LNCAP (cell line): ENCODE measurements at regions not wholly inside any gene's neighbourhood (a gene's known extent, or its start where the extent isn't known, plus 50 kb on each side); places are given as distances from the start of the nearest gene placed in this dataset.

Experiments used
- TF ChIP-seq, protein P1 (sequence below): fragments of 450-650 bp; IDR thresholded peaks from 2 replicates; pipeline ENCODE4 v1.5.1; 2017; ENCODE audit warnings: mild to moderate bottlenecking

DNA sequence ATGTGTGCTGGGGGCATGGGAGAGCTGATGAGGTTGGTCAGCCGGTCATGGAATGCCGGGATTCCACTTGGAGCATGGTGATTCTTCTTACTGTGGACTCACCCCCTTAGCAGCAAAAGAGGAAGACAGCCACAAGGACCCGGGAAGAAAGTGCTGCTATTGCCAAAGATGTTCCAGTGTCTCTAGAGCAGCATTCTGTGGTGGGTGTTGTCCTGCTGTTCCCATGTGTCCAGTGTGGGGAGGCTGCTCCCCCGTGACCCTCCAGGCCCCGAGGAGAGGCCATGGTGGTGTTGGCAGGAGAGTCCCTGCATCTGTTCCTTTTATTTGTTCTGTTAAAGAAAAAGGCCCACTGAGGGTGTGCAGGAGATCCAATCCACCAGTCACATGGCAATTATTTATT, 499.4 kb downstream of the RPS24 start:
- TF ChIP-seq, protein P1, sequence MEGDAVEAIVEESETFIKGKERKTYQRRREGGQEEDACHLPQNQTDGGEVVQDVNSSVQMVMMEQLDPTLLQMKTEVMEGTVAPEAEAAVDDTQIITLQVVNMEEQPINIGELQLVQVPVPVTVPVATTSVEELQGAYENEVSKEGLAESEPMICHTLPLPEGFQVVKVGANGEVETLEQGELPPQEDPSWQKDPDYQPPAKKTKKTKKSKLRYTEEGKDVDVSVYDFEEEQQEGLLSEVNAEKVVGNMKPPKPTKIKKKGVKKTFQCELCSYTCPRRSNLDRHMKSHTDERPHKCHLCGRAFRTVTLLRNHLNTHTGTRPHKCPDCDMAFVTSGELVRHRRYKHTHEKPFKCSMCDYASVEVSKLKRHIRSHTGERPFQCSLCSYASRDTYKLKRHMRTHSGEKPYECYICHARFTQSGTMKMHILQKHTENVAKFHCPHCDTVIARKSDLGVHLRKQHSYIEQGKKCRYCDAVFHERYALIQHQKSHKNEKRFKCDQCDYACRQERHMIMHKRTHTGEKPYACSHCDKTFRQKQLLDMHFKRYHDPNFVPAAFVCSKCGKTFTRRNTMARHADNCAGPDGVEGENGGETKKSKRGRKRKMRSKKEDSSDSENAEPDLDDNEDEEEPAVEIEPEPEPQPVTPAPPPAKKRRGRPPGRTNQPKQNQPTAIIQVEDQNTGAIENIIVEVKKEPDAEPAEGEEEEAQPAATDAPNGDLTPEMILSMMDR: no peak

DNA sequence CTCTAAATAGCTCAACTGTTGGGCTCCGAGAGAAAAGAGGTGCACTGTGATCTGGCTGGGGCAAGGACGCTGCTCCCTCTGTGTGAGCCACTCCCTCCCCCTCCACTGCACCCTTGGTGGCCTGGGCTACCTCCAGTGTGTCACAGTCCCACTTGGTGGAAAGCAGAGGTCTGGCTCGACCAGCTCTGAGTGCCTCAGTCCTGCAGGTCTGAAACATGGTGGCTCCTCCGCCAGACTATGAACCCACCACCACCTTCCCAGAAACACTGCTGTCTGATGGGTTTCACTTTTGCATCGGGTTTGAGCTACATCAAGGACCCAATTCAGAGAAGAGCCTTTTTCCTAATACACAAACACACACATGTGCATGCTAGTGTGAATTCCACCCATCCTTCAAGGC, 500.1 kb downstream of the RPS24 start:
- TF ChIP-seq, protein P1: no peak

DNA sequence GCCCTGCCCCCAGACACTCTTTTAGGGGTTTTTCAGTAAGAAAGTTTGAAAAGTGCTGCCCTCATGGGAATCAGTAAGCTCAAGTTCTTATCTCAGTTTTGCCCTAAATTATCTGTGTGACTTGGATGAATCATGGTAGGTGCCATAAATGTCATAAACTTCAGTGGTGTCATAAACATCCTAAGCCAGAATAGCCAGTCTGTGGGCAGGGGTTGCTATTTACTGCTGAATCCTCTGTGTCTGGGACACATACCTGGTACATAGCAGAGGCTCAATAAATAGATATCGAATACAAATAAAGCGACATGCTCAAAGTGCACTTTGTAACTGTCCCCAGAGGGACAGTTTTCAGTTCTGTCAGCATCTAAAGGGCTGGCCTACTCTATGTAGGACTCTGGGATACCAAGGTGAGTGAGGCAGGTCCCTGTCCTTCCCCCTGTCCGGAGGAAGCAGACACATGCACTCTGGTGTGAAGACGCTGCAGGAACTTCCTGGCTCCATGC, 502.1 kb downstream of the RPS24 start:
- TF ChIP-seq, protein P1: no peak

DNA sequence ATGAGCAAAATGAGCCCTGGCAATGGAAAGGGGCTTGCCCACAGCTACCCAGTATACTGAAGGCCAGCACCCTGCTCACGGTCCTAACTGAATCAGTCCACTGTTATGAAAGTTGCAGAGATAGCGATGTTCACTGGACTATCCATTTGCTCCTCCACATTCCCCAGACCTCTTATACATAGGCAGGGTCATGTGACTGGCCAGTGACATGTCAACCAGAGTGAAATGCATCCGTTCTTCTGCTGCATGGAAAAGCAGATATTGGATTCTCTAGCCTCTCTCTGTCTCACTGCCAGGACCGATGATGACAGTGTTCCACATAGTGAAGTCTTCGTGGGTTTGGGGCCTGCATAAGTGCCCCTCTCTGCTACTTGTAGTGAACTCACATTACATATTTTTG, 503.4 kb downstream of the RPS24 start:
- TF ChIP-seq, protein P1: no peak

DNA sequence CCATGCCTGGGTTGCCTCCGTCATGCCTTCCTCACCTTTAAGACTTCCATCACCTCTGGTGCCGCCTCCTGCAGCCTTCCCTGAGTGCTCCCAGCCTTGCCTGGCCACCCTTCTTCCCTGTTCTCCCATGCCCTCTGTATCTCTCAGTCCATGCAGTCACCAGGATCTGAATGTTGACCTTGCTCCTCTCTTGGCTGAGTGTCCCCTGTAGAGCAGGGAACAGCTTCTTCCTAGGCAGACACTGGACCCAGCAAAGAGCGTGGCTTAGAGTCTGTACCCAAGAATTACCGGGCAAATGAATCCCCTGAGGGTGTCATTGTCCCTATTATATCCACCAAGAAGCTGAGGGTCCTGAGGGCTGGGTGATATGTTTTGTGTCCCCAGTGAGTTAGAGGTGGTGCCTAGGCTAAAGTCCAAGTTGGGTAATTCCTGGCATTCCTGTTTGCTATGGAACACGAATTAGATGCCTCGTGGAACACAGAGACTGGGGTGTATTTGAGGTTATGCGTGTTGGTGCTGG, 505.6 kb downstream of the RPS24 start:
- TF ChIP-seq, protein P1: no peak

DNA sequence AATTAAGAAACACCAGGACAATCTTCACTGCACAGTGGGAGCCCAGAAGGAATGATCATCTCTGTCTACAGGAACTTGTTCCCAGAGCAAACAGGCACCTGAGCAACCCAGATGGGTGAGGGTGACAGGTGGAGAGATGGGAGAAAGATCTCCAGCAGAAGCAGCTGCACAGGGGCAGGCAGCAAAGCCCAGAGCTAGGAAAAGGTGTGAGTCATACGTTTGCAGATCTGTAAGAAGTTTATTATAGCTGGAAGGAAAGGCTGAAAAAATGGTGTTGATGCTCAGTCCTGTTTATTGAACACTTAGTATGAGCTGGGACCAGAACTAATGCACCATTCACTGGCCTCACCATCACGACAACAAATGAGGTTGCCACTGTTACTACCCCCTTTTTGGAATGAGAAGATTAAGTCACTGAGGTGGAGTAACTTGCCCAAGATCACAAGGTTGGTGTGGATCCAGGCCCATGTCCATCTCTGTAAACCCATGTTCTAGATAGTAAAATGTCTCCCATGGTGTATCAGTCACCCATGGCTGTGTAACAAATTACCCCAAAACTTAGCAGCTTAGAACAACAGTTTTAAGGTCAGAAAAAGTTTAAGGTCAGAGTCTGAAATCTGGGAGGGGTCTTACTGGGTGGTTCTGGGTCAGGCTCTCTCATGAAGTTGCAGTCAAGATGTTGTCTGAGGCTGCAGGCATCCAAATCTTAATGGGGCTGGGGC, 506.9 kb downstream of the RPS24 start:
- TF ChIP-seq, protein P1: no peak

DNA sequence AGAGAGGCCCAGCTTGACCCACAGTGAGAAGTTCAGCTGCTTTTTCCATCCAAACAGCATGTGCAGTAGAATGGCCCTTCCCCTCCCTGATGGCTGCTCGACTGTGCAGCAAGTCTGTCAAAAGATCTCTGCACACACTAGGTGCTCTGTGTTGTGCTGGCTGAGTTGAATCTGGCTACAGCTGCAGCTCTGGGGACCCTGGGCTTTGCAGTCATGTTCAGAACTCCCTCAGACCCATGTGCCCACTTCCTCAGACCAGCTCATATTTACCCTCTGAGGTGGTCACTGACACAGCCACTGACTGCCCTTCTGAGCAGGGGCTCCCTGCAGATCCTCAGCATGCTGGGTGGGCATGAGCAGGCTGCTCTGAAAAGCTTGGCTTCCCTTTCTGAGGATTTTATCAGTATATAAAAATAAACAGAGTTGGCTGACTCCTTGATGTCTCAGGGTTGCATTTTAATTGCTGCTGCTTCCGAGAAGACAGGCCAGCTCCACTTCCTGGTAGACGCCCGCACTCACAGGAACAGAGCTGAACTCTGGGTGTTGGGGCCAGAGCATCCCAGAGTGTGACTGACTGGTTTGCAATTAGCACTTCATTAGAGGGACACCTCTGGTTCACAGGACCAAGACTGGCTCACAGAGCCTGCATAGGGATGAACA, 507.9 kb downstream of the RPS24 start:
- TF ChIP-seq, protein P1: no peak
